ENCODE measurements at regions not wholly inside any gene's neighbourhood (a gene's known extent, or its start where the extent isn't known, plus 50 kb on each side); places are given as distances from the start of the nearest gene placed in this dataset.

GRCh38 chr2:173598525-173598924 lies 243.9 kb downstream of the CDCA7 start:
- no peak for TF ChIP-seq CTCF (IDR thresholded peaks at IDR 0.05; ENCODE audit: unreplicated experiment)
- DNase-seq (ENCODE audit: unreplicated experiment): no peak
- Mint-ChIP-seq H3K4me1 (ENCODE audit: insufficient read depth, unreplicated experiment) (no peaks in the 10 kb centered on the region), H3K36me3 (ENCODE audit: insufficient read depth, unreplicated experiment) (no peaks in the 10 kb centered on the region), H3K27me3 (ENCODE audit: insufficient read depth, unreplicated experiment) (no peaks in the 10 kb centered on the region), H3K9me3 (ENCODE audit: unreplicated experiment) (peaks cover 15% of the 10 kb centered on the region), H3K4me3 (ENCODE audit: unreplicated experiment) (no peak overlapping the region), H3K27ac (ENCODE audit: low read depth, unreplicated experiment) (no peak overlapping the region)
- no TSS peak for BruUV-seq (replicated peaks)
- intact Hi-C loops (cut with micrococcal nuclease): no loop called here
- ChIA-PET POLR2A (interaction anchor here (0.7 to 1.4 kb wide), 2 partner anchors 11 to 18 kb away, joined by 3 to 4 read pairs; no protein-coding TSS in a partner anchor), CTCF (interaction anchor here (0.6 kb wide), 3 partner anchors 157 to 1990 kb away, joined by 3 to 4 read pairs (median 3); no protein-coding TSS in a partner anchor)

GRCh38 chr2:173599821-173600359 lies 245.2 kb downstream of the CDCA7 start:
- ChIA-PET POLR2A (no interaction called here), CTCF (interaction anchor here (0.7 kb wide), 1 partner anchor 632 kb away, joined by 3 read pairs; no protein-coding TSS in a partner anchor)
- Mint-ChIP-seq H3K27me3 (ENCODE audit: insufficient read depth, unreplicated experiment) (no peaks in the 10 kb centered on the region), H3K36me3 (ENCODE audit: insufficient read depth, unreplicated experiment) (no peaks in the 10 kb centered on the region), H3K4me3 (ENCODE audit: unreplicated experiment) (no peak overlapping the region), H3K4me1 (ENCODE audit: insufficient read depth, unreplicated experiment) (no peaks in the 10 kb centered on the region), H3K9me3 (ENCODE audit: unreplicated experiment) (peaks cover 7% of the 10 kb centered on the region), H3K27ac (ENCODE audit: low read depth, unreplicated experiment) (no peak overlapping the region)
- intact Hi-C loops (cut with micrococcal nuclease): no loop called here
- BruUV-seq (replicated peaks): no TSS peak
- no peak for DNase-seq (ENCODE audit: unreplicated experiment)
- TF ChIP-seq CTCF (IDR thresholded peaks at IDR 0.05; ENCODE audit: unreplicated experiment): no peak

GRCh38 chr2:173602153-173602795 lies 247.6 kb downstream of the CDCA7 start:
- TF ChIP-seq CTCF (IDR thresholded peaks at IDR 0.05; ENCODE audit: unreplicated experiment): no peak
- POLR2A ChIA-PET: no interaction called here
- no peak overlapping the region for H3K4me3 Mint-ChIP-seq (ENCODE audit: unreplicated experiment)
- CTCF ChIA-PET: no interaction called here
- intact Hi-C loops (cut with micrococcal nuclease): no loop called here
- H3K9me3 Mint-ChIP-seq (ENCODE audit: unreplicated experiment): peaks cover 7% of the 10 kb centered on the region
- no peaks in the 10 kb centered on the region for H3K36me3 Mint-ChIP-seq (ENCODE audit: insufficient read depth, unreplicated experiment)
- no peak for DNase-seq (ENCODE audit: unreplicated experiment)
- no peak overlapping the region for H3K27ac Mint-ChIP-seq (ENCODE audit: low read depth, unreplicated experiment)
- BruUV-seq (replicated peaks): no TSS peak
- H3K4me1 Mint-ChIP-seq (ENCODE audit: insufficient read depth, unreplicated experiment): no peaks in the 10 kb centered on the region
- no peaks in the 10 kb centered on the region for H3K27me3 Mint-ChIP-seq (ENCODE audit: insufficient read depth, unreplicated experiment)

GRCh38 chr2:173605994-173606393 lies 251.3 kb downstream of the CDCA7 start:
- DNase-seq (ENCODE audit: unreplicated experiment): no peak
- peaks cover 5% of the 10 kb centered on the region for H3K9me3 Mint-ChIP-seq (ENCODE audit: unreplicated experiment)
- TF ChIP-seq CTCF (IDR thresholded peaks at IDR 0.05; ENCODE audit: unreplicated experiment): no peak
- H3K27ac Mint-ChIP-seq (ENCODE audit: low read depth, unreplicated experiment): no peak overlapping the region
- intact Hi-C loops (cut with micrococcal nuclease): no loop called here
- H3K27me3 Mint-ChIP-seq (ENCODE audit: insufficient read depth, unreplicated experiment): no peaks in the 10 kb centered on the region
- no peaks in the 10 kb centered on the region for H3K36me3 Mint-ChIP-seq (ENCODE audit: insufficient read depth, unreplicated experiment)
- POLR2A ChIA-PET: no interaction called here
- CTCF ChIA-PET: interaction anchor here (0.6 kb wide), 1 partner anchor 24 kb away, joined by 3 read pairs; no protein-coding TSS in a partner anchor
- H3K4me3 Mint-ChIP-seq (ENCODE audit: unreplicated experiment): no peak overlapping the region
- H3K4me1 Mint-ChIP-seq (ENCODE audit: insufficient read depth, unreplicated experiment): no peaks in the 10 kb centered on the region
- BruUV-seq (replicated peaks): no TSS peak
